Medulla oblongata (tissue), 1 donor: ENCODE measurements at regions not wholly inside any gene's neighbourhood (a gene's known extent, or its start where the extent isn't known, plus 50 kb on each side); places are given as distances from the start of the nearest gene placed in this dataset.
"Not testable (repeated sequence)": the region's sequence is repeated elsewhere in the genome, so short reads cannot be mapped to it uniquely, and the experiment has no call there.

Experiments used
- DNase-seq: peaks from one replicate; pipeline ENCODE4 v3.0.0-alpha.2; 2015; ENCODE audit errors: extremely low spot score

DNA sequence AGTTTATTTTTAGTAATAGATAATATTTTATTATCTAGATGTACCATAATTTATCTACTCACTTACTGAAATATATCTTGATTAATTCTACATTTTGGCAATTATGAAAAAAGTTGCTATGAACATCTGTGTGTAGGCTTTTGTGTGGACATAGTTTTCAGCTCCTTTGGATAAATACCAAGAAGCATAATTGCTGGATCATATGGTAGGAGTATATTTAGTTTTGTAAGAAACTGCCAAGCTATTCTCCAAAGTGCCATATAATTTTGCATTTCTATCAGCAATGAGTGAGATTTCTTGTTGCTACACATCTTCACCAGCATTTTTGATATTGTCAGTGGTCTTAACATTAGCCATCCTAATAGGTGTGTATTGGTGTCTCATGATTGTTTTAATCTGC is 882.6 kb upstream of the GRIA3 start:
- DNase-seq: no peak

GRCh38 chrX:122303761-122304160 is 880.3 kb upstream of the GRIA3 start:
- no peak for DNase-seq

- DNase-seq: no peak
Observed at GRCh38 chrX:122344816-122345215, 839.3 kb upstream of the GRIA3 start.

DNA sequence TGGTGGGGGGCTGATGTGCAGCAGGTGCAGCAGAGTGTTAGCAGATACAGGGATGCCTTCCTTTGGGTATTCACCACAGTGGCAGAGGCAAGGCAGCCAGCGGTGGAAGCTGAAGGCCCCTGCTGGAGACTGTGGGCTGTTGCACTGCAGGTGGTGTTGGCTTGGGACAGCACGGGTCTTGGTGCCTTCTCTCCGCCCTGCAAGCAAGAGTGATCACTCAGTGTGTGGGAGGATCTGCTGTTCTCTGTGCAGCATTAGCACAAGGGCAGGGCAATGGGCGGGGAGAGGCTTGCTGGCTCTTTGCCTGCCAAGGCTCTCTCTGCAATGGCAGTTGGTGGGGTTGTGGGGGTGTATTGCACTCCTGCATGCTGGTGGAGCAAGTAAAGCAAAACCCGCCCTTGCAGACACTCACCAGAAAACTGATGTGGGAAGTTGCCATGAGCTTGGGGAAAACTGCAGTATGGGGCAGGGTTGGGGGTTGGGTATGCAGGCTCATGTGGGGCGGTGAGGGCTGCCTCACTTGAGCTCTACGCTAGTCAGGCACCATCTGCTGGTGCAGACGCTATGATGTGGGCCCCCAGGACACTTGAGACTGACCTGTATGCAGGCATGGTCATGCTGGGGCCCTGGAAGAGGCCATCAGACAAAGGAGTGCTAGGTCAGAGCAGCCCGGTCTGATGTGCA is 820.8 kb upstream of the GRIA3 start:
- DNase-seq: no peak

- not testable (repeated sequence) for DNase-seq
Observed at GRCh38 chrX:122375533-122375932, 808.5 kb upstream of the GRIA3 start.

GRCh38 chrX:122389005-122389404 is 795.1 kb upstream of the GRIA3 start:
- DNase-seq: no peak

DNA sequence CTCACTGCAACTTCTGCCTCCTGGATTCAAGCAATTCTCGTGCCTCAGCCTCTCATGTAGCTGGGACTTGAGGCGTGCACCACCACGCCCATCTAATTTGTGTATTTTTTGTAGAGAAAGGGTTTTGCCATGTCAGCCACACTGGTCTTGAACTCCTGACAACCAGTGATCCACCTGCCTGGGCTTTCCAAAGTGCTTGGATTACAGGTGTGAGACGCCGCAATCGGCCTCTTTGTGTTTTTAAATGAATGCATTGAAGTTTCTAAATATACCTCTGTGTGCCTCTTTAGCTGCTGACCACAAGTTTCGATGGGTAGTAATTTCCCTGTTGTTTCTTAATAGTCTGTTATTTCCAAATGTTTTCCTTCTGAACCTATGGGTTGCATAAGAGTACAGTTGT is 765.3 kb upstream of the GRIA3 start:
- no peak for DNase-seq

DNA sequence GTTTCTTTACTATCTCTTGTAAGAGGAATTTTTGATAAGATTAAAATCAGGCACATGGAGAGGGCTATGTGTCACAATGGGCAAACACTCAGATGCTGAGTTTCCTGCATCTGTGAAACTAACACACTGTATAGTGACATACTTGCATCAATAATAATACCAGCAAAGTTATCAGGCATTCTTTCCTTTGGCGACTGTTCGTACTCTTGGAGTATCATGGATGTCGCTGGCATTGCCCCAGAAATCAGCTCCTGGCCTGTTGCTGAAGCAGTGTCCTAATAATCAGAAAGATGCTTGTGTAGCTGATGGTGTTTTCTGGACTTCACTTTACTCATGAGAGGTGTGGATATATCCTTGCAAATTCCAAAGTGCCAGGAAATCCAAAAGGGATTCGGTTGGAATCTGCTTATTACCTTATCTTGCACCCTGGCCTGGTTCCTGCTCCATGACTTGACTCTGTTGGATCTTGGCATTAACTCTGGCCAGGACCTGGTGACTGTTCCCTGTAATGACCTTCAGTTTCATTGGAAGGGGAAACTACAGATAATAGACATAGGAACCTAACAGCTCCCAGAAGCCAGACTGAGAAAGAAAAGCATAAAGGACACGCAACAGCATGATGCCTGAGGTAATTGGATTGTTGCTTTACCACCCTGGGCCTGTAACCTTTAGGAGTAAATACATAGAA is 762.5 kb upstream of the GRIA3 start:
- DNase-seq: no peak

GRCh38 chrX:122422547-122422946 is 761.5 kb upstream of the GRIA3 start:
- peak; percentile 1 for DNase-seq

DNA sequence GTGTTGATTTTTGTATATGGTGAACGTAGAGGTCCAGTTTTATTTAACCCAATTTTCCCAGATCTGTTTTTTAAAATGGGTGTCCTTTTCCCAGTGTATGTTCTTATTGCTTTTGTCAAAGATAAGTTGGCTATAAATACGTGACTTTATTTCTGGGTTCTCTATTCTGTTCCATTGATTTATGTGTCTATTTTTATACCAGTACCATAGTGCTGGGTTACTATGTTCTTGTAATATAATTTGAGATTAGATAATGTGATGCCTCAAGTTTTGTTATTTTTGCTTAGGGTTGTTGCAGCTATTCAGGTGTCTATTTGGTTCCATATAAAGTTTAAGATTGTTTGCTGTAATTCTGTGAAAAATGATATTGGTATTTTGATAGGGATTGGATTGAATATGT is 749.1 kb upstream of the GRIA3 start:
- no peak for DNase-seq

- DNase-seq: no peak
Observed at GRCh38 chrX:122439831-122440230, 744.2 kb upstream of the GRIA3 start.

- DNase-seq: no peak
Observed at GRCh38 chrX:122440832-122441231, 743.2 kb upstream of the GRIA3 start.

GRCh38 chrX:122441451-122441850 is 742.6 kb upstream of the GRIA3 start:
- no peak for DNase-seq

GRCh38 chrX:122445466-122445865 is 738.6 kb upstream of the GRIA3 start:
- DNase-seq: no peak

DNA sequence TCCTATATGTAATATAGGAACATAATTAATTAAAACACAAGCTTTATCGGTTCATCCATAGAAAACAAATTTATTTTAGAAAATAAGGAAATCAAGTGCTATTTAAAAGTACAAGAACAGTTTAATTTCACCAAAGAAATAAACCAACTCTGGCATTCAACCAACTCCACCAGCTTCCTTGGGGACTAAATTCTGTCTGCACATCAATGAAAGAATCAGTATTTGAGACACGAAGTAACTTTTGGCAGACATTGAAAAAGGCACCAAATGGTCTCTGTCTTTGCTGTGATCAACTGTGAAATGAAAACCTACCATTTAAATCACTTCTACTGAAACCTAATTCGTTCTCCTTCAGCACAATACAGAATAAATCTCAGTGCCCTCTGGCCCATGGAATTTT is 719.7 kb upstream of the GRIA3 start:
- peak; percentile 48 for DNase-seq

DNA sequence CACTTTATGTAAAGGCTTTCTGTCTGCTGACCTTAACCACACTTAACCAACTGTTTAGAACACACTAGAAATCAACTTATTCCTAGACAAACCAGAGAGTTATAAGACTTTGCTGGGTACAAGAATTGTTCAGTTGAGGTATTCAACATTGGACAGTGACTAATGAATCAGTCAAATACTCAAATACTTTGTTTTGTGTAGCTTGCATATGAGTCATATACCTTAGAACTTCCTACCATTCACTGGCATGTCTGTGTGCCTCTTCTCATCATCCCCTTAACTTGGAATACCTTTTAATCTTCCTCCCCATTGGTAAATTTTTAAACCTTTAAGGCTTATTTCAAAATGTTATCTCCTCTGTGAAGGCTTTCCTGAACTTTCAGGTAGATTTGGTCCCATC is 708.8 kb upstream of the GRIA3 start:
- no peak for DNase-seq

- DNase-seq: no peak
Observed at GRCh38 chrX:122500556-122500955, 683.5 kb upstream of the GRIA3 start.

GRCh38 chrX:122501652-122502051 is 682.4 kb upstream of the GRIA3 start:
- no peak for DNase-seq

DNA sequence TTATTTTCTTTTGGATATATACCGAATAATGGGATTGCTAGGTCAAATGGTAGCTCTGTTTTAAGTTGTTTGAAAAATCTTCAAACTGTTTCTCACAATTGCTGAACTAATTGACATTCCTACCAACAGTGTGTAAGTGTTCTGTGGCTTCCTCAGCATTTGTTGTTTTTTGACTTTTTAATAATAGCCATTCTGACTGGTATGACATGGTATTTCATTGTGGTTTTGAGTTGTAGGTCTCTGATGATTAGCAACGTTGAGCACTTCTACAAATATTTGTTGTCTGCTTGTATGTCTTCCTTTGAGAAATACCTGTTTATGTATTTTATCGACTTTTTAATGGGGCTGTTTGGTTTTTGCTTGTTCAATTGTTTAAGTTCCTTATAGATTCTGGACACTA is 680.1 kb upstream of the GRIA3 start:
- no peak for DNase-seq

- no peak for DNase-seq
Observed at GRCh38 chrX:122512561-122513072, 671.5 kb upstream of the GRIA3 start.

DNA sequence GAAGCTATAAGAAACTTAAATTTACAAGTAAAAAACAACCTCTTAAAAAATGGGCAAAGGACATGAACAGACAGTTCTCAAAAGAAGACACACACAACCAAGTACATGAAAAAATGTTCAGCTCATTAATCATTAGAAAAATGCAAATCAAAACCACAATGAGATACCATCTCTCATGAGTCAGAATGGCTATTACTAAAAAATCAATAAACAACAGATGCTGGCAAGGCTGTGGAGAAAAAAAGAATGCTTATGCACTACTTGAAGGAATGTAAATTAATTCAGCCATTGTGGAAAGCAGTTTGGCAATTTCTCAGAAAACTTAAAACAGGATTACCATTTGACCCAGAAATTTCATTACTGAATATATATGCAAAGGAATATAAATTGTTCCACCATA is 666.3 kb upstream of the GRIA3 start:
- no peak for DNase-seq

GRCh38 chrX:122545778-122546177 is 638.3 kb upstream of the GRIA3 start:
- no peak for DNase-seq

DNA sequence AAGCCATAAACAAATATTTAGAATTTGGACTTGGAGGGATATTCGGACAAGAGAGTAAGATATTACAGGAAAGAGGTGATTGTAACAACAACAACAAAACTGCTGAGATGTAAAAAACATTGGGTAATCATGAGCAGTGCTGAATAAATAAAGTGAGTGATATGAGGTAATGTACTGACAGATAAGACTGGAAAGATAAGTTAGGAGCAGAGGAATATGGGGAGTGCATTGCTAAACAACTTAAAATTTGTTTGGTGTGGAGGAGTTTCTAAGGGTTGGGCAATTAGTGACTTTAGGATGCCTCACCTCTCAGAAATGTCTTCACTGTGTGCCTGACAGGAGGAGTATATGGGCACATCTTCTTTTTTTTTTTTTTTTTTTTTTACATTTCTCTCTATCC is 637.8 kb upstream of the GRIA3 start:
- no peak for DNase-seq
